ENCODE measurements at regions not wholly inside any gene's neighbourhood (a gene's known extent, or its start where the extent isn't known, plus 50 kb on each side); places are given as distances from the start of the nearest gene placed in this dataset.

GRCh38 chr13:62246581-62246980 lies 830.9 kb upstream of the PCDH20 start:
- TF ChIP-seq NFRKB (IDR thresholded peaks at IDR 0.05) (no peak), ELF4 (IDR thresholded peaks at IDR 0.05) (no peak), SP1 (IDR thresholded peaks at IDR 0.05) (no peak), BHLHE40 (IDR thresholded peaks at IDR 0.05; ENCODE audit: borderline replicate concordance) (no peak), ARNT (IDR thresholded peaks at IDR 0.05) (no peak), TARDBP (IDR thresholded peaks at IDR 0.05) (no peak), FOXM1 (IDR thresholded peaks at IDR 0.05; ENCODE audit: borderline replicate concordance) (no peak), SUZ12 (IDR thresholded peaks at IDR 0.05) (no peak), PKNOX1 (IDR thresholded peaks at IDR 0.05) (no peak), ZNF384 (IDR thresholded peaks at IDR 0.05) (no peak), HDGF (IDR thresholded peaks at IDR 0.05; ENCODE audit: borderline replicate concordance) (no peak), FOXK2 (IDR thresholded peaks at IDR 0.05) (no peak), FOXA1 (IDR thresholded peaks at IDR 0.05) (no peak)

Measured in HEK293T (cell line).